Peyer's patch (tissue), 4 donors: ENCODE measurements at regions not wholly inside any gene's neighbourhood (a gene's known extent, or its start where the extent isn't known, plus 50 kb on each side); places are given as distances from the start of the nearest gene placed in this dataset.

ENCODE experiments used
- DNase-seq, 3 donors: peaks; one replicate each; pipeline ENCODE4 v3.0.0-alpha.2; 2017 to 2019
- H3K27ac ChIP-seq, 4 donors: fragments of 200-600 bp; sonication (generic); one replicate each; pipeline ENCODE4 v1.5.1; 2016 to 2019
- H3K27me3 ChIP-seq, 2 donors: fragments of 200-600 bp; sonication (generic); one replicate each; pipeline ENCODE4 v1.5.1; 2019
- H3K36me3 ChIP-seq, 3 donors: fragments of 200-600 bp; sonication (generic); one replicate each; pipeline ENCODE4 v1.5.1; 2016 to 2019
- H3K4me1 ChIP-seq, 4 donors: fragments of 200-600 bp; sonication (generic); one replicate each; pipeline ENCODE4 v1.5.1; 2016 to 2019
- H3K4me3 ChIP-seq, 4 donors: fragments of 200-600 bp; sonication (generic); 1 replicate in 3 of 4; 2 replicates in 1 of 4; pipeline ENCODE4 v1.5.1; 2016 to 2019; ENCODE audit warnings: mild to moderate bottlenecking in 1 of 4
- H3K9me3 ChIP-seq, 4 donors: fragments of 200-600 bp; sonication (generic); one replicate each; pipeline ENCODE4 v1.5.1; 2016 to 2019; ENCODE audit warnings: mild to moderate bottlenecking in 1 of 4
- POLR2A ChIP-seq, 2 donors: fragments of 450-650 bp; IDR thresholded peaks; one replicate each; pipeline ENCODE4 v1.5.1; 2017; ENCODE audit warnings: antibody characterized with exemption in 2 of 2, mild to moderate bottlenecking in 2 of 2, moderate library complexity in 2 of 2
- TF ChIP-seq, protein P1 (sequence below), 6 experiments: fragments of 450-650 bp in 4 of 6; fragments of 200-600 bp in 2 of 6; sonication (generic) in 1 of 6; IDR thresholded peaks; one replicate each; pipeline ENCODE4 v1.5.1; 2017 to 2019; ENCODE audit warnings: antibody characterized with exemption in 6 of 6, mild to moderate bottlenecking in 3 of 6, moderate library complexity in 1 of 6

DNA sequence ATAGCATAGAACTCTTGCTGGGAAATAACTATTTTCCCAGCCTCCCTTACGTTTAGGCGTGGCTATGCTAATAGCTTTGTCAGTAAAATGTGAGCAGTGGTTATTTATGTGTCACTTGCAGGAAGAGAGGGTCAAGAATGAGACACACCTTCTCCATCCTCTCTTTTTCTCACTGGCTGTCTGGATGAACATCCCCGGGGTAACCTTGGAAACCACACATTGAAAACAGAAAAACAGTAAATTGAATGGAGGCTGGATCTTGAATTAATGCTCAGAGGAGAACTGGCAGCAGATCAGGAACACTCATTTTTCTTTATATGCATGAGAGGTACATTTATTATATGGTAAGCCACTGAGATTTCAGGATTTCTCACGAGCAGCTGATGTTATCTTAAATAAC is 127.6 kb downstream of the DNAJB9 start:
- no peaks in the 10 kb centered on the region for H3K36me3 ChIP-seq
- TF ChIP-seq, protein P1, sequence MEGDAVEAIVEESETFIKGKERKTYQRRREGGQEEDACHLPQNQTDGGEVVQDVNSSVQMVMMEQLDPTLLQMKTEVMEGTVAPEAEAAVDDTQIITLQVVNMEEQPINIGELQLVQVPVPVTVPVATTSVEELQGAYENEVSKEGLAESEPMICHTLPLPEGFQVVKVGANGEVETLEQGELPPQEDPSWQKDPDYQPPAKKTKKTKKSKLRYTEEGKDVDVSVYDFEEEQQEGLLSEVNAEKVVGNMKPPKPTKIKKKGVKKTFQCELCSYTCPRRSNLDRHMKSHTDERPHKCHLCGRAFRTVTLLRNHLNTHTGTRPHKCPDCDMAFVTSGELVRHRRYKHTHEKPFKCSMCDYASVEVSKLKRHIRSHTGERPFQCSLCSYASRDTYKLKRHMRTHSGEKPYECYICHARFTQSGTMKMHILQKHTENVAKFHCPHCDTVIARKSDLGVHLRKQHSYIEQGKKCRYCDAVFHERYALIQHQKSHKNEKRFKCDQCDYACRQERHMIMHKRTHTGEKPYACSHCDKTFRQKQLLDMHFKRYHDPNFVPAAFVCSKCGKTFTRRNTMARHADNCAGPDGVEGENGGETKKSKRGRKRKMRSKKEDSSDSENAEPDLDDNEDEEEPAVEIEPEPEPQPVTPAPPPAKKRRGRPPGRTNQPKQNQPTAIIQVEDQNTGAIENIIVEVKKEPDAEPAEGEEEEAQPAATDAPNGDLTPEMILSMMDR (IDR thresholded peaks at IDR 0.05): no peak
- TF ChIP-seq POLR2A (IDR thresholded peaks at IDR 0.05): no peak
- H3K4me3 ChIP-seq: no peak overlapping the region
- H3K27me3 ChIP-seq: no peaks in the 10 kb centered on the region
- H3K4me1 ChIP-seq: no peaks in the 10 kb centered on the region
- no peaks in the 10 kb centered on the region for H3K9me3 ChIP-seq
- no peak for DNase-seq
- H3K27ac ChIP-seq: no peak overlapping the region

DNA sequence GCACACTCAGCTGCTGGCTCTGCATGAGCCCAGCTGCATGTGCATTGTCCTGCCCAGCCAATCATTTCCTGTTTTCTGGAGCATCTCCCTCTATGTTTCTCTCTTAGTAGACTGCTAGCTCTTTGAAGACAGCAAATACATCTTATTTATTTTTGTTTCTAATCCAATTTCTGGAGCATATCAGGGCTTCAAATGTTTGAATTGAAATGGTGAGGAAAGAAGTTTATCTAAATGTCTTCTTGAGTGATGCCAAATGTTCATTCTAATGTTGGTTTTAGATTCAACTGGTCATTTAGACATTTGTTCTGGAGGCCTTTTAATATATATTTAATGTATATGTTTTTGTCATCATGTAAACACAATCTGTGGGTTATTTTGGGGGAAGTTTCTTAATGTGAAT is 141.9 kb downstream of the DNAJB9 start:
- TF ChIP-seq POLR2A (IDR thresholded peaks at IDR 0.05): no peak
- TF ChIP-seq, protein P1 (IDR thresholded peaks at IDR 0.05): no peak
- DNase-seq: no peak
- Histone ChIP-seq H3K4me1 (no peaks in the 10 kb centered on the region), H3K9me3 (no peaks in the 10 kb centered on the region), H3K36me3 (no peaks in the 10 kb centered on the region), H3K27me3 (no peaks in the 10 kb centered on the region), H3K27ac (no peak overlapping the region), H3K4me3 (no peak overlapping the region)

DNA sequence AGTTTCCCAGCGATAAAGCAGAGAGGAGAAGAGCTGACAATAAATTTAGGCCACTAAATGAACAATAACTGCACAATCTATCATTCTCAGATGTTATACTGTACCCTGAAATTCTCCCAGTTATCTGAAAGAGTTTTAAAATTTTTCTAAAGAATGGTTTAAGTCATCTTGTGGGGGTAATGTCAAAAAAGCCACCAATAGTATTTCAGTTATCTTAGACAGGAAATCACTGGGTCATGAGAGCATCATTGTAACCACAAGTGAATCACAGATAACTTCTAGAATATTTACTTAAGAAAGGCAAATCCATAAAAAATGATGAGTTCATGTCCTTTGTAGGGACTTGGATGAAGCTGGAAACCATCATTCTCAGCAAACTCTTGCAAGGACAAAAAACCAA is 147.1 kb downstream of the DNAJB9 start:
- H3K27ac ChIP-seq: no peak overlapping the region
- no peak for DNase-seq
- no peak for TF ChIP-seq POLR2A (IDR thresholded peaks at IDR 0.05)
- TF ChIP-seq, protein P1 (IDR thresholded peaks at IDR 0.05): no peak
- H3K4me1 ChIP-seq: no peaks in the 10 kb centered on the region
- H3K9me3 ChIP-seq: no peaks in the 10 kb centered on the region
- H3K36me3 ChIP-seq: no peaks in the 10 kb centered on the region
- H3K4me3 ChIP-seq: no peak overlapping the region
- no peaks in the 10 kb centered on the region for H3K27me3 ChIP-seq

DNA sequence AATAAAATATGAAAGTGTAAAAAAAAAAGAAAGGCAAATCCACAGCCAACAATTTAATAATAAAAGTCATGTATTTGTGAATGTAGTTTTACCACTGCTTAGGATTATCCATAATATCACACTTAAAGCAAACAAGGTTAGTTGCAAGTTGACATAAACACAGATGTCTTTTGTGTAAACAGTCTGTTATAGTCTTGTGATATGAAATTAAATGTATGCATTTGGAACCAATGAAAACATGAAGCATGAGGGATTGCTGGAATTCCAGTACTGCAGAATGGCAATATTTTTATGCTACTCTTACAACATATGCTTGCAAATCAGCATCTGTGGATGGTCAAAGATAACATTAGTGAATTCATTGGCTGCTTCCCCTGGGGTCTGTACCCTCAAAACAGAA is 148.1 kb downstream of the DNAJB9 start:
- DNase-seq: no peak

DNA sequence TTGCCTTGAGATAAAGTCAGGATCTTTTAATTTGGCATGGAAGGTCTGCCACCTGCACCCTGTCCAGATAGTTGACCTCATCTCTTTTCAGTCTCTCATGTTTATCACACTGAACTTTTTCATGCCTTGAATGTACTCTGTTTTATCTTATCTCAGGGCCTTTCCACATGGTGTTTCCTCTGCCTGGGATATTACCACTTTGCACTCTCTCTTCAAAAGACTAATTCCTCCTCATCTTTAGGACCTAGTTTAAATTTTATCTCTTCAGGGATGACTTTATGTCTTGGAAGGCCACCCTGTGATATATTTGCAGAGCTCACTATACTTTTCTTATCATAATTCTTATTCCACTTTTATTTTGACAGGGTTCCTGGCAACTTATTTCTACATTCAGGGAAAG is 150.0 kb downstream of the DNAJB9 start:
- Histone ChIP-seq H3K27me3 (no peaks in the 10 kb centered on the region), H3K36me3 (no peaks in the 10 kb centered on the region), H3K27ac (no peak overlapping the region), H3K4me3 (no peak overlapping the region), H3K4me1 (no peaks in the 10 kb centered on the region), H3K9me3 (no peaks in the 10 kb centered on the region)
- no peak for DNase-seq
- TF ChIP-seq POLR2A (IDR thresholded peaks at IDR 0.05): no peak
- TF ChIP-seq, protein P1 (IDR thresholded peaks at IDR 0.05): no peak

More for the DNA sequence above, 148.1 kb downstream of the DNAJB9 start:
- TF ChIP-seq, protein P1 (IDR thresholded peaks at IDR 0.05): no peak
- TF ChIP-seq POLR2A (IDR thresholded peaks at IDR 0.05): no peak
- no peak overlapping the region for H3K27ac ChIP-seq
- H3K36me3 ChIP-seq: no peaks in the 10 kb centered on the region
- H3K4me3 ChIP-seq: no peak overlapping the region
- H3K27me3 ChIP-seq: no peaks in the 10 kb centered on the region
- H3K9me3 ChIP-seq: no peaks in the 10 kb centered on the region
- no peaks in the 10 kb centered on the region for H3K4me1 ChIP-seq

DNA sequence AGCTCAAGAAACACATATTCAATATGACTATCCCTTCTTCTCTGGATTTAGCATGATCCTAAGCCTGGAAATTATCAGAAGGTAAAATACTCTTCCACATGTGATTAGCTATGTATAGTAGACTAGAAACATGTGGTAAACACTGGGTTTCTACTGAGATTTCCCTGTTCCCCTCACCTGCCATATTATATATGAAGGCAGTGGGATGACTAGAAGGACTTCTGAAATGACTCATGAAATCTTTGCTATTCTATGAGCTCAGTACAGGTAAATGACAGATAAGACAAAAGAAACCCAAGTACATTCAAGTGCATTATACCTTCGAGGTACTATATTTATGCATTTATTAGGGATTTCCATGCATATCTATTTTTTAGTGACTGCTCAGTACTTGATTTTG is 152.9 kb downstream of the DNAJB9 start:
- no peak for DNase-seq
- no peak for TF ChIP-seq POLR2A (IDR thresholded peaks at IDR 0.05)
- TF ChIP-seq, protein P1 (IDR thresholded peaks at IDR 0.05): no peak
- Histone ChIP-seq H3K27me3 (no peaks in the 10 kb centered on the region), H3K36me3 (no peaks in the 10 kb centered on the region), H3K27ac (no peak overlapping the region), H3K4me1 (no peaks in the 10 kb centered on the region), H3K9me3 (no peaks in the 10 kb centered on the region), H3K4me3 (no peak overlapping the region)
